HepG2 (cell line): ENCODE measurements at regions not wholly inside any gene's neighbourhood (a gene's known extent, or its start where the extent isn't known, plus 50 kb on each side); places are given as distances from the start of the nearest gene placed in this dataset.
A peak's percentile ranks its signal among the peaks of the same experiment; 100 is the strongest.

Source experiments
- ATM ChIP-seq: fragments of 450-650 bp; IDR thresholded peaks from 2 replicates; pipeline ENCODE4 v1.7.1; 2017; ENCODE audit warnings: mild to moderate bottlenecking, borderline replicate concordance
- ELF3 ChIP-seq: IDR thresholded peaks from 2 replicates; pipeline ENCODE4 v1.6.1; 2016; ENCODE audit warnings: missing genetic modification reagents, missing compliant biosample characterization
- FOXM1 ChIP-seq: sonication (generic); formaldehyde crosslinking; IDR thresholded peaks from 2 replicates; pipeline ENCODE4 v1.5.0; 2020; ENCODE audit warnings: missing genetic modification reagents
- GATAD1 ChIP-seq: IDR thresholded peaks from 2 replicates; pipeline ENCODE4 v1.6.1; 2016; ENCODE audit warnings: missing genetic modification reagents, missing compliant biosample characterization
- HDAC2 ChIP-seq: sonication (generic); formaldehyde crosslinking; IDR thresholded peaks from 2 replicates; pipeline ENCODE4 v1.4.0; 2020; ENCODE audit warnings: missing genetic modification reagents
- HMGA1 ChIP-seq: sonication (generic); formaldehyde crosslinking; conservative IDR thresholded peaks from 2 replicates; pipeline ENCODE4 v1.4.0; 2020; ENCODE audit warnings: missing genetic modification reagents
- KLF6 ChIP-seq: IDR thresholded peaks from 2 replicates; pipeline ENCODE4 v1.8.0; 2016; ENCODE audit warnings: missing biosample characterization, missing genetic modification reagents
- MNT ChIP-seq: fragments of 450-650 bp; IDR thresholded peaks from 2 replicates; pipeline ENCODE4 v1.6.1; 2016
- NCOA1 ChIP-seq: sonication (generic); formaldehyde crosslinking; IDR thresholded peaks from 2 replicates; pipeline ENCODE4 v1.9.0; 2021; ENCODE audit warnings: missing genetic modification reagents
- NCOA5 ChIP-seq: sonication (generic); formaldehyde crosslinking; IDR thresholded peaks from 2 replicates; pipeline ENCODE4 v1.4.0; 2020; ENCODE audit warnings: missing genetic modification reagents
- NFIC ChIP-seq: IDR thresholded peaks from 2 replicates; pipeline ENCODE4 v1.6.1; 2012; ENCODE audit warnings: mild to moderate bottlenecking, low read length, inconsistent platforms
- PAX8 ChIP-seq: sonication (generic); formaldehyde crosslinking; IDR thresholded peaks from 2 replicates; pipeline ENCODE4 v1.8.0; 2022; ENCODE audit warnings: mild to moderate bottlenecking, missing genetic modification reagents, borderline replicate concordance
- SP140L ChIP-seq: sonication (generic); formaldehyde crosslinking; IDR thresholded peaks from 2 replicates; pipeline ENCODE4 v1.4.0; 2020; ENCODE audit warnings: missing genetic modification reagents, borderline replicate concordance
- SRY ChIP-seq: sonication (generic); formaldehyde crosslinking; IDR thresholded peaks from 2 replicates; pipeline ENCODE4 v1.8.0; 2022; ENCODE audit warnings: mild to moderate bottlenecking, missing genetic modification reagents
- TOPORS ChIP-seq: sonication (generic); formaldehyde crosslinking; IDR thresholded peaks from 2 replicates; pipeline ENCODE4 v1.8.0; 2023; ENCODE audit warnings: mild to moderate bottlenecking, missing genetic modification reagents
- XBP1 ChIP-seq: sonication (generic); formaldehyde crosslinking; IDR thresholded peaks from 2 replicates; pipeline ENCODE4 v1.5.0; 2020; ENCODE audit warnings: missing genetic modification reagents
- ZNF12 ChIP-seq: sonication (generic); formaldehyde crosslinking; IDR thresholded peaks from 2 replicates; pipeline ENCODE4 v1.5.0; 2020; ENCODE audit warnings: missing genetic modification reagents
- ZNF362 ChIP-seq: sonication (generic); formaldehyde crosslinking; IDR thresholded peaks from 2 replicates; pipeline ENCODE4 v1.4.0; 2020; ENCODE audit warnings: missing genetic modification reagents, mild to moderate bottlenecking, borderline replicate concordance
- ZNF431 ChIP-seq: sonication (generic); formaldehyde crosslinking; IDR thresholded peaks from 2 replicates; pipeline ENCODE4 v1.9.0; 2022; ENCODE audit warnings: missing genetic modification reagents, low read depth, mild to moderate bottlenecking, borderline replicate concordance
- ZNF513 ChIP-seq: sonication (generic); formaldehyde crosslinking; conservative IDR thresholded peaks from 2 replicates; pipeline ENCODE4 v1.5.0; 2020; ENCODE audit warnings: missing genetic modification reagents
- ZNF547 ChIP-seq: sonication (generic); formaldehyde crosslinking; IDR thresholded peaks from 2 replicates; pipeline ENCODE4 v1.5.1; 2020; ENCODE audit warnings: mild to moderate bottlenecking, missing genetic modification reagents
- TF ChIP-seq, protein P1 (sequence below): IDR thresholded peaks from 2 replicates; pipeline ENCODE4 v1.6.1; 2016; ENCODE audit warnings: missing biosample characterization, missing genetic modification reagents, low read depth
- TF ChIP-seq, protein P2 (sequence below): sonication (generic); formaldehyde crosslinking; IDR thresholded peaks from 2 replicates; pipeline ENCODE4 v1.4.0; 2020; ENCODE audit warnings: missing genetic modification reagents, low read depth, mild to moderate bottlenecking, borderline replicate concordance

GRCh38 chr6:28589234-28589956 is 63.7 kb downstream of the GPX5 start (continued):
- TF ChIP-seq, protein P1, sequence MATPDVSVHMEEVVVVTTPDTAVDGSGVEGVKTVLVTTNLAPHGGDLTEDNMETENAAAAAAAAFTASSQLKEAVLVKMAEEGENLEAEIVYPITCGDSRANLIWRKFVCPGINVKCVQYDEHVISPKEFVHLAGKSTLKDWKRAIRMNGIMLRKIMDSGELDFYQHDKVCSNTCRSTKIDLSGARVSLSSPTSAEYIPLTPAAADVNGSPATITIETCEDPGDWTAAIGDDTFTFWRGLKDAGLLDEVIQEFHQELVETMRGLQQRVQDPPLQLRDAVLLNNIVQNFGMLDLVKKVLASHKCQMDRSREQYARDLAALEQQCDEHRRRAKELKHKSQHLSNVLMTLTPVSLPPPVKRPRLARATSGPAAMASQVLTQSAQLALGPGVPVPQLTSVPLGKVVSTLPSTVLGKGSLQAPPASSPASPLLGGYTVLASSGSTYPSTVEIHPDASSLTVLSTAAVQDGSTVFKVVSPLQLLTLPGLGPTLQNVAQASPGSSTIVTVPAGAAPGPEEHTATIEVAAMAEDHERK (CRISPR knock-in tag) = peak; percentile 27; the same call in 1 of the 2 replicates
- TF ChIP-seq ZNF547 (CRISPR knock-in tag) (peak; percentile 41; the same call in 1 of the 2 replicates), NCOA5 (no peak), ZNF12 (CRISPR knock-in tag) (no peak; the same call in 1 of the 2 replicates), SP140L (CRISPR knock-in tag) (peak; percentile 95; the same call in 1 of the 2 replicates), HMGA1 (CRISPR knock-in tag) (no peak), NFIC (peak; percentile 59; the same call in 1 of the 2 replicates), ZNF513 (peak; percentile 27; the same call in 1 of the 2 replicates), ZNF362 (no peak; the same call in 1 of the 2 replicates), TOPORS (CRISPR knock-in tag) (peak; percentile 48; the same call in 1 of the 2 replicates), ZNF431 (CRISPR knock-in tag) (no peak; the same call in 1 of the 2 replicates), KLF6 (CRISPR knock-in tag) (peak; percentile 87), ELF3 (CRISPR knock-in tag) (peak; percentile 84), SRY (CRISPR knock-in tag) (0 out of 2 replicates have a peak, but pooled peaks have one; percentile 15), HDAC2 (CRISPR knock-in tag) (peak; percentile 87), NCOA1 (no peak), XBP1 (CRISPR knock-in tag) (peak; percentile 51; the same call in 1 of the 2 replicates), PAX8 (no peak), ATM (no peak), GATAD1 (peak; percentile 72), FOXM1 (CRISPR knock-in tag) (no peak), MNT (0 out of 2 replicates have a peak, but pooled peaks have one; percentile 29)
- TF ChIP-seq, protein P2, sequence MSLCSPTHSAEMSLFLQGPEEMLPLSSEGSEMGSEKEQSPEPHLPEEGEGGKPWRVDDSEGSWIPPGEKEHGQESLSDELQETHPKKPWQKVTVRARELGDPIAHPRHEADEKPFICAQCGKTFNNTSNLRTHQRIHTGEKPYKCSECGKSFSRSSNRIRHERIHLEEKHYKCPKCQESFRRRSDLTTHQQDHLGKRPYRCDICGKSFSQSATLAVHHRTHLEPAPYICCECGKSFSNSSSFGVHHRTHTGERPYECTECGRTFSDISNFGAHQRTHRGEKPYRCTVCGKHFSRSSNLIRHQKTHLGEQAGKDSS = no peak
